ENCODE measurements at regions not wholly inside any gene's neighbourhood (a gene's known extent, or its start where the extent isn't known, plus 50 kb on each side); places are given as distances from the start of the nearest gene placed in this dataset.

GRCh38 chr2:89767572-89768435 lies 1076.3 kb downstream of the RPIA start:
- TF ChIP-seq CTCF (IDR thresholded peaks at IDR 0.05) (no peak), EZH2 (IDR thresholded peaks at IDR 0.05) (no peak), EZH2phosphoT487 (IDR thresholded peaks at IDR 0.05) (no peak)
